Left renal pelvis (tissue), 4 donors: ENCODE measurements at regions not wholly inside any gene's neighbourhood (a gene's known extent, or its start where the extent isn't known, plus 50 kb on each side); places are given as distances from the start of the nearest gene placed in this dataset.
"Not testable (repeated sequence)": the region's sequence is repeated elsewhere in the genome, so short reads cannot be mapped to it uniquely, and the experiment has no call there.

ENCODE experiments used
- DNase-seq, 4 donors: peaks; one replicate each; pipeline ENCODE4 v3.0.0-alpha.2; 2013; ENCODE audit warnings: low read depth in 4 of 4, low spot score in 3 of 4

DNA sequence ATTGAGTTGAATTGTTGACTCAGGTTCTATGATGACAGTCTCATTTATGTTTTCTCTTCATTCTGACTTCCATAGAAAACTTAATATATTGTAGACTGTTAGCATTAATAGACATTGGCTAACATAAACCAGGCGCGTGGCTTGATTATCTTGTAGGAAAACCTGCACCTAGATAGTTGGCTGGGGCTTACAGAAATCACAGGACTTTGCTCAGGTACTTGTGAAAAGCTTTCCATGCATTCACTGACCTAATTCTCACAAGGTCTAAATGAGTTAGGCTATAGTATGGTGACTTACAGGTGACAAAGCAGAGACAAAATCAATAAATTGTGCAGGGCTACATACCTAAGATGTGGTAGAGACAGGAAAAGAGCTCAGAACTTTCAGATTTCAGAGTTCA lies 212.8 kb downstream of the GPAT3 start:
- no peak for DNase-seq

DNA sequence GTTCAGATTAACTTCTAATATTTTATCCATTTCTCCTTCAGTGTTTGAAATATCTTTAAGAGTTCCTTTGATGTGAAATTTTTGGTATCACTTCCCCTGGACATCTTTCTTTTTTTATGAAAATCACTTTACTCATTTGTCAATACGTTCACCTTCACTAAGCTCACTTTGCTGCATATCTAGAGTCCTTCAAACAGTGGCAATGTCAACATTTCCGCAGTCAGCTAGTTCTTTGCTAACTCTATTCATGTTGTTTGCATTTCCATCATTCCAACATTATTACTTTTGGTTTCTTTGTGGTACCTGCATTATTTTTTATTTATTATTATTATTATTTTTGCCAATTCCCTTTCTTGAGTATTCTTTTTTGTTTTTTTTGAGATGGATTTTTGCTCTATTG lies 203.0 kb downstream of the GPAT3 start:
- DNase-seq, result no peak

DNA sequence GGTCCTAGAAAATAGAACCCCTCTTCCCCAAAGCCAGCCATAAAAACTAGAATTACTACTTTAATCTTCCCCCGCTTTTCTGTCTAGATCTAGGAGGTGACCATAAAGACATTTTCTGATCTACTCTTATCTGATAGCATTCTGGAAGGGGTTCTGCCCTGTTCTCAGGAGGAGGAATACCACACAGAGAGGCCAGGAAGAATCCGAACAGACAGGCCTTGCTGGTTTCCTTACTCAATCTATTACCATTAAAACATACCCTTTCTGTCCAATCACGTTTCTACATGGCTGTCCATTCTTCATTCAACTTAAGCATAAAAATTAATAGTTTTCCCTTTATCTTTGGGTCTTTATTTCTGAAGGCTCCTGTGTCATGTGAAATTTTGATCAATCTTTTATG lies 198.7 kb downstream of the GPAT3 start:
- DNase-seq, result no peak

DNA sequence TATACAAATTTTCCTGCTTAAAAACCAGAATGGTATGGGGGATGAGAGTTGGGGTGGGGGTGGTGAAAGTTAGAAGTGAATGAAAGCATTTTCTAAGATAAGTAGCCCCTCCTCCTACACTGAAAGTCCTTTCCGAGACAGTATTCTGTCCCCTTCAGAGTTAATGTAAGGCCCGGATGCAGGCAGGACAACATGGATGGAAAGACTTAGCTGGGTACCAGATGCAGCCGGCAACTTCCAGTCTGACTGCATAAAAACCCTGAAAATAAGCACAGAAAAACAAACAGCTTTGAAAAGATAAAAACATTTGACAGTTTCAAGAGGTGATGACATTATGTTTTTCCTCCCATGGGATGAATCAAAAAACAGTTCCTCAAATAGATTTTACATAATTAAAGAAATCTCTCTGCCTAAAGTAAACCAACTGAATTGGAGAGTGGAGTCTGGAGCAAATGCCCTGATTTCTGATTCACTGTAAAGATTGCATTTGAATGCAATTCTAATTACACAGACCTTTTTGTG lies 196.3 kb downstream of the GPAT3 start:
- DNase-seq, result no peak

DNA sequence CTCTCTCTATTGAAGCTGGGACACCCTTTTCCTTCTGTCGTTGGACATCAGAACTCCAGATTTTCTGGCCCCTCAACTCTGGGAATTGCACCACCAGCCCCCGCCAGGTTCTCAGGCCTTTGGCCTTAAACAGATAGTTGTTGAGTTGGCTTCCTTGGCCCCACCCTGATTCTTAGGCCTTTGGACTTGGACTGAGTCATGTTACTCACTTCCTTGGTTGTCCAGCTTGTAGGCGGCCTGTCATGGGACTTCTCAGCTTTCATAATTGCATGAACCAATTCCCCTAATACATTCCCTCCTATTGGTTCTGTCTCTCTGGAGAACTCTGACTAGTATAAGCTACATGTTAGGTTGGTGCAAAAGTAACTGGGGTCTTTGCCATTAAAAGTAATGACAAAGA lies 195.7 kb downstream of the GPAT3 start:
- DNase-seq, result no peak

DNA sequence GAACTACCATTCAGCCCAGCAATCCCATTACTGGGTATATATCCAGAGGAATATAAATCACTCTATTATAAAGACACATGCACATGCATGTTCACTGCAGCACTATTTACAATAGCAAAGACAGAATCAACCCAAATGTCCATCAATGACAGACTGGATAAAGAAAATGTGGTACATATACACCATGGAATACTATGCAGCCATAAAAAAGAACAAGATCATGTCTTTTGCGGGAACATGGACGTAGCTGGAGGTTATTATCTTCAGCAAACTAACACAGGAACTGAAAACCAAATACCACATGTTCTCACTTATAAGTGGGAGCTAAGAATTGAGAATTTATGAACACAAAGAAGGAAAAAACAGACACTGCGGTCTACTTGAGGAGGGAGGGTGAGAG lies 195.1 kb downstream of the GPAT3 start:
- DNase-seq, result not testable (repeated sequence)

DNA sequence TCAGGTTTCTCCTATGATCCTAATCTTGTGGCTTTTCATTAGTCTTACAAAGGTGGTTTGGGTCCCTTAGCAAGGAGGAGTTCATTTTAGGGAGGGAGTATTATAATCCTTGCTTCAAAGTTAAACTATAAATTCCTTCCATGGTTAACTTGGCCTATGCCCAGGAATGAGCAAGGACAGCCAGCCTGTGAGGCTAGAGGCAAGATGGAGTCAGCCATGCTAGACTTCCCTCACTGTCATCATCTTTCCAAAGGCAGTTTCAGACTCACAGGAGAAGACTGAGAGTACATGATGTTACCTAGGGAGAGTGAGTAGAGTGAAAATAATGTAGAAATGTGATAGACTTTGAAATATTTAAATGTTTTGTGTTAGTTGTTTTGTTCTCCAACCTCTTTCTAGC lies 192.3 kb downstream of the GPAT3 start:
- DNase-seq, result no peak

DNA sequence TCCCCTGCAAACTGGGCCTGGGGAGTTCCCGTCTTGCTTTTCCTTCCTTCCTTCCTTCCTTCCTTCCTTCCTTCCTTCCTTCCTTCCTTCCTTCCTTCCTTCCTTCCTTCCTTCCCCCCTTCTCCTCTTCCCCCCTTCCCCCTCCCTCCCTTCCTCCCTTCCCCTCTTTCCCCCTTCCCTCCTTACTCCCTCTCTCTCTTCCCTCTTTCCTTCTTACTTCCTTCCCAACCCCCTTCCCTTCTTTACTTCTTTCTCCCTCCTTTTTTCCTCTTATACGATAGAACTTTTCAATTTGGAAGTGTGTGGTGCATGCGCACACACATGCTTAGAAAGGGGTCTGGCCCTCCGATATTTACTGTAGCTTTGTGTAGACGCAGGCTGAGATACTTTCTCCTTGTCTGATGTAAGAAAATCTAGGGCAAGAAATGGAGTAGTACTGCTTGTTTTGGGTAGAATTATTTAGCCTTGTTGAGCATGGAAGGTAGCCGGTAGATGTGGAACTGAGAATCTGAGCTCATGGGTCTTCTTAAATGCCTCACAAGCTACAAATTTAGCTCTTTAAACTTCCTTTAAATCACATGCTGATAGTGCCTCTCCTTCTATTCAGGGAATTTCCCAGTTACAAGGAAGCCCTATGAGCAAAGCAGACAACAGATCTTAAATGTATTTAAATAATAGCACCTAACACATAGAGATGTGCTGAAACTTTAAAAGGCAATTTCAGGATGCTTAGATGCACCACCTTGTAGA lies 189.6 kb downstream of the GPAT3 start:
- DNase-seq, result no peak

DNA sequence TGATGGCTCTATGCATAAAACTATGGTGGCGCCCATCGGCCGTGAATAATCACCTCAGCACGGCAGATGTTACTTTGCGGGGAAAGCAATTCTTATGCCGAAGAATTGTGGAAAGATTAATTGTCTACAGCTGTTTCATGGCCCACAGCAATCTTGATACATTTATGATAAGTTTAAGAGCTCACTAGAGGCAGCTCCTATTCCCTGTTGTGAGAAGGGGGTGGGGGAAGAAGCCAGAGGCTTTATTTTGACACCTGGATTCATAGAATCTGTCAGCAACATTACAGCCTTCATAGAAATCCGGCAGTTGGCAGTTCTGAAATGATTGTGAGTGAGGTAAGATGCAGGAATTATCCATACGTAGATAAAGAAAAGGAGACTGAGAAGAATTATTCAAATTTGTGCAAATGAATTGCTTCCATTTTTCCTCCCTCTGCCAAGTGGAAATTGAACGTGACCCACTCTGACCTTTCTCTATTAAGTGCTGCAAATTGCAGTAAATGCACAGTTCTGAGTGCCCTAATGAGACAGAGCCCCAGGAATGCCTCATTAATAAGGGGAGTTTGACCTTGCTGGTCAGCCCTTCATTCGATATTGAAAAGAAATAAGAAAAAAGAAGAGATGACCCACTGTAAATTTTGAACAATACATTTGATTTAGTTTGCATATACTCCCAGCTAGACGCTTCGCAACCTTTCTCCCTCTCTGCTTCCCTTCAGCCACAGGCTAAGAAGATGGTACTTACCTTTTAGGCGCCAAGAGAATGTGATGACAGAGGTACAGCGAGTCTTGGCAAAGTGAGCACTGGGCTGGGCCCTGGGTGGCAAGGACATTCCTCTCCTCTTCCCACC lies 188.8 kb downstream of the GPAT3 start:
- DNase-seq, result no peak

DNA sequence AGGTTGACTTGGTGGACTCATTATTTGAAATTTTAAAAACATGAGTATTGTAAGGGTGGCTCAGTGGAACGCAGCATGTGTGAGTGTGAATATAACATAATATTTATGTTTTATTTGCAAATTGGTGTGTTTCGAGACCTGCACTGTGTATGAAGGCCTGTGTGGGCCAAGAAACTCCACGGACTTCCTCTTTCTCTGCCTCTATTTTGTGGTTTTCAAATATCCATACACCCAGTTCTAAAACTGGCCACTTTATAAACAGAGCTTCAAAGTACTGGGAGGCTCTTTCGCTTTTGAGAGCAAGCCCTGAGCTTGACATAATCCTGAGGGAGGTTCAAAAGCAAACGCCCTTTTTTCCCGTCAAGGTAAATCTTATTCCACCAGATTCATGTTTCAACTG lies 187.7 kb downstream of the GPAT3 start:
- no peak for DNase-seq

DNA sequence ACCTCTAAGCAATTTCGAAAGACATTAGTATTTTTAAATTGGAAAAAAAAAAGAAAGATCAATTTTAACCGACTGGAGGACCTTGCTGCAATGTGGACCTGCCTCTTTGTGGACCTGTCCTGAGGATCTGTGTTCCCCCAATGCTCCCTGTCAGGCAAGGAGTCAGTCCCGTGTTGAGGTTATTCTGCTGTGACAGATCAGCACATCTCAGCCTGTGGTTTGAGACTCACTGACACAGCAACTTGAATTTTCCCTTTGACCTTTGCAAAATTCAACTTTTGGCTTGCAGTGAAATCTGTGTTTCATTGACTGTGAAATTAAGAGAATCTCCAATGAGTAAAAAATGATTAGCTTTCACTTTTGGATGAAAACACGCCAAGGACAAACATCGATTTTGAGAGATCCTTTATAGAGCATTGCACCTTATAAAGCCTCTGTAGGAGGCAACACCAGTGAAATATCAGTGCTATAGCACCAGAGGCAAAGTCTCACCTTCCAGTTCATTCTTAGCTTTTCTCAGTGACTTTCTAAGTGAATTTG lies 186.9 kb downstream of the GPAT3 start:
- no peak for DNase-seq

DNA sequence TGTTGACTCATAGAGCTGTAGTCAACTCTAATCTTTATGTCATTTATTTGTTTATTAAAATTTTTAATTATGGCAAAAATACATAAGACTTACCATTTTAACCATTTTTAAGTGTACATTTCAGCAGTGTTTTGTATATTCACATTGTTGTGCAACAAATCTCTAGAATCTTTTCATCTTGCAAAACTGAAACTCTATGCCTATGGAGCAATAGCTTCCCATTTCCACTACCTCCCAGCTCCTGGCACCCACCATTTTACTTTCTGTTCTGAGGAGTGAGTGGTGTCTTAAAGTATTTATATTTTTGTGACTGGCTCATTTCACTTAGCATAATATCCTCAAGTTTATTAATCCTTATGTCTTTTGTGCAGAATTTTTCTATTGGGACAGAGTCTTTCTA lies 181.0 kb downstream of the GPAT3 start:
- DNase-seq, result no peak

DNA sequence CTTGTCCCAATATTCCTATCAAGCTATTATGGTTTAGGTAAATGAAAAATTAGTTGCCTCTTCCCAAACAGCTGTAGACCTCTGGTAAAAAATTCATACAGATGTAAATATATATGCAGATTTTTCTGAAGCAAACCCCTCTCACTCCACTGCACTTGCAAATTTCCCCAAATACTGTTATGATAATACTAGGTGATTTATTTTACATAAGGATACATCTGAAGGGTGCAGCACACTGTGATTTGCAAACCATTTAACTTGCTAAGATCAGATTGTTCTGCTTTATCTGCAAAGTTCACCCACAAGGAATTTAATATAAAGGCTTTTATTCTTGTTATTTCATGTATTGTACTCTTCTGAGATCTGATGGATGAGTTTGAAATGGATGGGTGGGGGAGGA lies 177.0 kb downstream of the GPAT3 start:
- no peak for DNase-seq

DNA sequence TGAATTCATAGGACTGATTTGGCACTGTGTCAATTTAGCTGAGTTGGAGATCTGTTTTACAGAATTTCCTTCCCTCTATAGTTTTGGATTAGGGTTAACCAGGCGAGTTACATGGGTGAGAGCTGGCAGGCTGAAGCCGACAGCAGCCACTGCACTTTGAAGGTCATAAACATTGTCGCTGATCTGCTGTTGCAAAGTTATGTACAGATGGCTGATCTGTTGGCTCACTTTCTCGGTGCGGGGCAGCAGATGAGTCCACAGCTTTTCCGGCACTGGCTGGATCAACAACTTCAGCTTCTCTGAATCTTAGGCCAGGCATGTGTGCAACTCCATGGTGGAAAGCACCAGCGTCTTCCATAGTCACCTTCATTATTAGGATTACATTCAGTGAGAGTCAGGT lies 173.7 kb downstream of the GPAT3 start:
- DNase-seq, result no peak

DNA sequence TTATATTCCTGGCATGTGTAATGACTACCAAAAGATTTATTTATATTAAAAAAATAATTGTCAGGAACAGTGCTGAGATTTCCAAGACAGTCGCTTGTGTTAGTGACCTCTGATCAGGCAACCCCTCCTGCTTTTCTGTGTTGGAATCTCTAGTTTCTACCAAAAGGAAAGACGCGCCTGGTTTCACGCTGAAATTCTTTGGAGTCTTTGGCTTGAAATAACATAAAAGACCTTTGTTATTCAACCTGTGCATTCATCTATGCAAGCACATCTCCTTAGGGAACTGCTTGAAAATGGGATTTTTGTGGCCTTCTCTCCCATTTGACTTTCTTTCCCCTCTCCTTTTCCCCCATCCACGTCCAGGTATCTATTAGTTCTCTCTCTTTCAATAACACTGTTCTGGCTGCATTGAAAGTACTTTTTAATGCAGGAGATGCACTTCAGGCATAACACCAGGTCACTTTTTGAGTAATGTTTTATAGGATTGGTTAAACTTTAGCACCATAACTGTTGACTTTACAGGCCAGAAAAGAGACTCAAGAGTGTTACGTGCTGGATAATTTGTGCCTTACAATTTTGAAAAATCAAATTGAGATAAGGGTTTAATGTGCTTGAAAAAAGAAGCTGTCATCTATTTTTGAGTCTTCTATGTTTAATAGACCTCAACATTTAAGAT lies 172.7 kb downstream of the GPAT3 start:
- DNase-seq, result no peak

DNA sequence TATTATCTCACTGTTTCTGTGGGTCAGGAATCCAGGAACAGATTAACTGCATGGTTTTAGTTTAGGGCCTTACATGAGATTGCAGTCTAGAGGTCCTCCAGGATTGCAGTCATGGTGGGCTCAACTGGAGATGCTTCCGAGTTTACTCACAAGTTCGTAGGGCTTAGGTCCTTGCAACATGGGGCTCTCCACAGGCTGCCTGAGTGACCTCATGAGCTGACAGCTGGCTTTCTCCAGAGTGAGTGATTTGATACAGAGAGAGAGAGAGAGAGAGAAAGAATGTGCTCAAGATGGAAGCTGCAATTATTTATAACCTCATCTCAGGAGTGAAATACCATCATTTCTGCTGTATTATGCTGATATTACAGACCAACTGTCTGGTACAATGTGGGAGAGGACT lies 168.9 kb downstream of the GPAT3 start:
- no peak for DNase-seq

DNA sequence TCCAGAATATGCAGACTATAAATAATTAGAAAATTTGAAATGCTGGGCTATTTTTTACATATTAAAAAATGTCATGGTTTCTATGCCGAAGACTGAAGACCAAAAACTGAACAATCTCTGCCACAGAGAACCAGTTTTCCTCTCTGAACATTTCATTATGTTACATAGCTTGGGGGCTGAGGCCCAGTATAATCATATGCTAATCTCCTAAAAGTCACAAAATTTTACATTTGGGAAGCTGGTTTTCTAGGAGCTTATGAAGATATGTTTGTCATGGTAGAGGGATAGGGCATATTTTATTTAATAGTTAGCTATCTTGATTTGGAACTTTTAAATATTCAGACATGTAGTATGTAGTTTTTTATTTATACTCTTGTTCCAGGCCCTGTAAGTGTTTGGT lies 167.8 kb downstream of the GPAT3 start:
- no peak for DNase-seq

DNA sequence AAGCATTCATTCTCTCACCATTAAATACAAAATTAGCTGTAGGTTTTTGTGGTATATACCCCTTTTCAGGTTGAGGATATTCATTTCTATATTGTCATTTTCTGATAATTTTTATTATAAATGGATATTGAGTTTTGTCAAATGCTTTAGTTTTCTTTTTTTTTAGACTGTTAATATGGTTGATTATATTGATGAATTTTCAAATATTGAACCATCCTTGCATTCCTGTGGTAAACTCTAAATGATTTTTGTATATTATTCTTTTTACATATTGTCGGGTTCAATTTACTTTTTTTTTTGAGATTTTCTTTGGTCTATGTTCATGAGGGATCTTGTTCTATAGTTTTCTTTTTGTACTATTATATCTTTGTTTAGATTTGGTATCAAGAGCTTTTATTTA lies 165.1 kb downstream of the GPAT3 start:
- DNase-seq, result no peak

DNA sequence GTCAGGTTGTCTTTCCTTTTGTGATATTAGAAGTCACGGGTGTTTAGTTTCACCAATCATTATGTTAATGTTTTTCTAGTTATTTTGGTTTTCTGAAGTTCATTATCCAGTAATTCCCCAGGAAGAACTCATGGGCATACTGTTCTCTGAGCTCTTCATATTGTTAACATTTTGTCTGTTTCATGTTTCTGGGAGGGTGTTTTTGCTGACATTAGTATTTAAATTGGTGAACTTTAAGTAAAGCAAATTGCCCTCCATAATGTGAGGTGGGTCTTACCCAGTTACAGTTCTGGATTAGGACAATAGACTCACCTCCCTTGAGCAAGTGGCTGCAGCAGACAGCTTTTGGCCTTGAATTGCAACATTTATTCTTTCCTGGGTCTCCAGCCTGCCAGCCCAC lies 163.4 kb downstream of the GPAT3 start:
- no peak for DNase-seq

DNA sequence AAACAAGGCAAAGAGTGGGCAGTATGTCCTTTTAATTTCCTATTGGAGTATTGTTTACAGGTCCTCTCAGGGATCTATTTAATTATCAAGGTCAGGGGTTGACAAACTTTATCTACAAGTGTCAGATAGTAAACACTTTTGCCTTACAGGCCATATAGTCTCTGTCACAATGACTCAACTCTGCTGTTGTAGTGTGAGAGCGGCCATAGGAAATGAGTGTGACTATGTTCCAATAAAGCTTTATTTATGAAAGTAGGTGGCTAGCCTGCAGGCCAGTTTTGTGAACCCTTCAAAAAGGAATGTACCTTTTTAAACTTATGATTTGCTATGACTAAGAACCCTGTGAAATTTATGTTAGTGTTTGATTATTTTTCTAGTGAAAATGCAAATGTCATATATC lies 156.1 kb downstream of the GPAT3 start:
- DNase-seq, result no peak

DNA sequence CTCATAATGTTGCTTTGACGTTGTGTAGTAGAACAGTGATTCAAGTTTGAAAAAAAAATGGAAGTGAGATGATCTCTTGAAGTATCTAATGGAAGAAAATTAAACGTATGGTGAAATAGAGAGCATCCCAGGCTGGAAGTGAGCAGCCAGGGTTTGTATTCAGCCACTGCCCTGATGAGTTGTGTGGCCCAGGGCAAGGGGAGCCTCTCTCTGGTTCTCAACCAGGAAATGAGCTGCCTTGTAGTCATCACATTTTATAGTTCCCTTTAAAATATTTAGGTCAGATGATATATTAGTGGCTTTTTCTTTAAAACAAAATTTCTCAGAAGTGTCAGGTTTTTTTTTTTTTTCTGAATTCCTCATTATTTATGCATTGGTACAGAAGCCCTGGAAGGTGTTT lies 150.3 kb downstream of the GPAT3 start:
- no peak for DNase-seq
